ENCODE measurements at regions not wholly inside any gene's neighbourhood (a gene's known extent, or its start where the extent isn't known, plus 50 kb on each side); places are given as distances from the start of the nearest gene placed in this dataset.

GRCh38 chr16:50887500-50888298, 145.8 kb downstream of the CYLD start:
- TF ChIP-seq, protein P1, sequence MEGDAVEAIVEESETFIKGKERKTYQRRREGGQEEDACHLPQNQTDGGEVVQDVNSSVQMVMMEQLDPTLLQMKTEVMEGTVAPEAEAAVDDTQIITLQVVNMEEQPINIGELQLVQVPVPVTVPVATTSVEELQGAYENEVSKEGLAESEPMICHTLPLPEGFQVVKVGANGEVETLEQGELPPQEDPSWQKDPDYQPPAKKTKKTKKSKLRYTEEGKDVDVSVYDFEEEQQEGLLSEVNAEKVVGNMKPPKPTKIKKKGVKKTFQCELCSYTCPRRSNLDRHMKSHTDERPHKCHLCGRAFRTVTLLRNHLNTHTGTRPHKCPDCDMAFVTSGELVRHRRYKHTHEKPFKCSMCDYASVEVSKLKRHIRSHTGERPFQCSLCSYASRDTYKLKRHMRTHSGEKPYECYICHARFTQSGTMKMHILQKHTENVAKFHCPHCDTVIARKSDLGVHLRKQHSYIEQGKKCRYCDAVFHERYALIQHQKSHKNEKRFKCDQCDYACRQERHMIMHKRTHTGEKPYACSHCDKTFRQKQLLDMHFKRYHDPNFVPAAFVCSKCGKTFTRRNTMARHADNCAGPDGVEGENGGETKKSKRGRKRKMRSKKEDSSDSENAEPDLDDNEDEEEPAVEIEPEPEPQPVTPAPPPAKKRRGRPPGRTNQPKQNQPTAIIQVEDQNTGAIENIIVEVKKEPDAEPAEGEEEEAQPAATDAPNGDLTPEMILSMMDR (conservative IDR thresholded peaks at IDR 0.05 in 1 of 2, IDR thresholded peaks at IDR 0.05 in 1 of 2; ENCODE audit: extremely low read depth in 1 of 2, insufficient read depth in 1 of 2, low read depth in 1 of 2, low read length in 2 of 2) = no peak
- TF ChIP-seq EZH2 (IDR thresholded peaks at IDR 0.05; ENCODE audit: borderline replicate concordance, low read length) = no peak

All from mammary epithelial cell (primary cell).